Stomach (tissue), 8 donors: ENCODE measurements at regions not wholly inside any gene's neighbourhood (a gene's known extent, or its start where the extent isn't known, plus 50 kb on each side); places are given as distances from the start of the nearest gene placed in this dataset.

ENCODE experiments used
- DNase-seq, 2 donors: peaks; one replicate each; pipeline versions ENCODE4 v3.0.0 to v3.0.0-alpha.2; 2013 to 2019
- H3K27ac ChIP-seq, 5 donors: fragments of 200-600 bp in 4 of 5; sonication (generic) in 4 of 5; one replicate each; pipeline ENCODE4 v1.5.1; 2013 to 2019; ENCODE audit warnings: mild to moderate bottlenecking in 1 of 5, moderate library complexity in 1 of 5
- H3K27me3 ChIP-seq, 3 donors: fragments of 200-600 bp; sonication (generic); one replicate each; pipeline ENCODE4 v1.5.1; 2017 to 2019; ENCODE audit warnings: mixed run types in 1 of 3
- H3K36me3 ChIP-seq, 4 donors: fragments of 200-600 bp; sonication (generic); 1 replicate in 3 of 4; 2 replicates in 1 of 4; pipeline ENCODE4 v1.5.1; 2016 to 2019
- H3K4me1 ChIP-seq, 4 donors: fragments of 200-600 bp; sonication (generic); one replicate each; pipeline ENCODE4 v1.5.1; 2016 to 2019
- H3K4me3 ChIP-seq, 4 donors: fragments of 200-600 bp; sonication (generic) in 3 of 4; one replicate each; pipeline ENCODE4 v1.5.1; 2016 to 2019; ENCODE audit warnings: mild to moderate bottlenecking in 1 of 4
- H3K9me3 ChIP-seq, 4 donors: fragments of 200-600 bp; sonication (generic); one replicate each; pipeline ENCODE4 v1.5.1; 2016 to 2019
- EP300 ChIP-seq: sonication (generic); formaldehyde crosslinking; IDR thresholded peaks from one replicate; pipeline ENCODE4 v1.6.1; 2017; ENCODE audit warnings: antibody characterized with exemption
- POLR2A ChIP-seq, 4 donors: fragments of 450-650 bp; IDR thresholded peaks; one replicate each; pipeline ENCODE4 v1.6.1; 2016; ENCODE audit warnings: antibody characterized with exemption in 4 of 4, control low read depth in 2 of 4, mild to moderate bottlenecking in 1 of 4, moderate library complexity in 1 of 4
- POLR2AphosphoS5 ChIP-seq, 3 donors: sonication (generic); formaldehyde crosslinking; IDR thresholded peaks; one replicate each; pipeline ENCODE4 v1.6.1; 2016; ENCODE audit warnings: antibody characterized with exemption in 3 of 3
- WGBS, 5 donors: extraction: QIAGEN DNeasy Blood & Tissue Kit in 3 of 5; methylation state at CpG; one replicate each; pipeline versions ENCODE4 v1.1.5 to v1.1.7; 2013 to 2018; 5-methylcytosine and 5-hydroxymethylcytosine counted together
- intact Hi-C: fragments of 100-400 bp; cut with DNase I; formaldehyde crosslinking; loops from one replicate; pipeline ENCODE4 v1.15.1; 2023; ENCODE audit warnings: low total_unique reads
- TF ChIP-seq, protein P1 (sequence below), 7 experiments: fragments of 450-650 bp in 4 of 7; fragments of 200-600 bp in 3 of 7; sonication (generic) in 3 of 7; IDR thresholded peaks; one replicate each; pipeline ENCODE4 v1.5.1; 2016 to 2019; ENCODE audit warnings: antibody characterized with exemption in 7 of 7, control low read depth in 2 of 7, mild to moderate bottlenecking in 1 of 7
- donor health status: healthy with polysubstance abuse.
- donor health status: Bipolar disorder and iron deficiency.
- donor health status: healthy.

DNA sequence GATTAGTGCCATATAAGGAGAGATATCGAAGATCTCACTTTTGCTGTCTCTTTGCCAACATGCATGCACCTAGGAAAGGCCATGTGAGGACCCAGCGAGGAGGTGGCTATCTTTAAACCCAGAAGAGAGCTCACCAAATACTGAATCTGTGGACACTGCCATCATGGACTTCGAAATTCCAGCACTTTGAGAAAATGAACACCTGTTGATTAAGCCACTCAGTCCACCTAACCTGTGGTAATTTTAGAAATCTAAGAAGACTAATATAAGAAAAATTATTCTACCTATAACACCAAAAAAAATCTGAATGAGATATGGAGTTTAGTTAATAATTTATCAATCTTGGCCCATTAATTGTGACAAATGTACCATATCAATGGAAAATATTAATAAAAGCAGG, 193.6 kb upstream of the CARD18 start:
- peaks cover 0 to 10% (median 2%) of the 10 kb centered on the region in 4 donors for H3K9me3 ChIP-seq
- no peak overlapping the region for H3K4me3 ChIP-seq
- intact Hi-C loops, result no loop called here
- no peaks in the 10 kb centered on the region for H3K4me1 ChIP-seq
- WGBS, 5 donors, result 77 to 89% (median 82%) methylated on average over 3 of the region's 3 CpGs
- no peaks in the 10 kb centered on the region for H3K36me3 ChIP-seq
- no peaks in the 10 kb centered on the region for H3K27me3 ChIP-seq
- H3K27ac ChIP-seq, result no peak overlapping the region
- no peak for DNase-seq
- TF ChIP-seq POLR2AphosphoS5 (IDR thresholded peaks at IDR 0.05) (no peak), EP300 (no peak), POLR2A (IDR thresholded peaks at IDR 0.05) (no peak)
- TF ChIP-seq, protein P1, sequence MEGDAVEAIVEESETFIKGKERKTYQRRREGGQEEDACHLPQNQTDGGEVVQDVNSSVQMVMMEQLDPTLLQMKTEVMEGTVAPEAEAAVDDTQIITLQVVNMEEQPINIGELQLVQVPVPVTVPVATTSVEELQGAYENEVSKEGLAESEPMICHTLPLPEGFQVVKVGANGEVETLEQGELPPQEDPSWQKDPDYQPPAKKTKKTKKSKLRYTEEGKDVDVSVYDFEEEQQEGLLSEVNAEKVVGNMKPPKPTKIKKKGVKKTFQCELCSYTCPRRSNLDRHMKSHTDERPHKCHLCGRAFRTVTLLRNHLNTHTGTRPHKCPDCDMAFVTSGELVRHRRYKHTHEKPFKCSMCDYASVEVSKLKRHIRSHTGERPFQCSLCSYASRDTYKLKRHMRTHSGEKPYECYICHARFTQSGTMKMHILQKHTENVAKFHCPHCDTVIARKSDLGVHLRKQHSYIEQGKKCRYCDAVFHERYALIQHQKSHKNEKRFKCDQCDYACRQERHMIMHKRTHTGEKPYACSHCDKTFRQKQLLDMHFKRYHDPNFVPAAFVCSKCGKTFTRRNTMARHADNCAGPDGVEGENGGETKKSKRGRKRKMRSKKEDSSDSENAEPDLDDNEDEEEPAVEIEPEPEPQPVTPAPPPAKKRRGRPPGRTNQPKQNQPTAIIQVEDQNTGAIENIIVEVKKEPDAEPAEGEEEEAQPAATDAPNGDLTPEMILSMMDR (IDR thresholded peaks at IDR 0.05), result no peak

DNA sequence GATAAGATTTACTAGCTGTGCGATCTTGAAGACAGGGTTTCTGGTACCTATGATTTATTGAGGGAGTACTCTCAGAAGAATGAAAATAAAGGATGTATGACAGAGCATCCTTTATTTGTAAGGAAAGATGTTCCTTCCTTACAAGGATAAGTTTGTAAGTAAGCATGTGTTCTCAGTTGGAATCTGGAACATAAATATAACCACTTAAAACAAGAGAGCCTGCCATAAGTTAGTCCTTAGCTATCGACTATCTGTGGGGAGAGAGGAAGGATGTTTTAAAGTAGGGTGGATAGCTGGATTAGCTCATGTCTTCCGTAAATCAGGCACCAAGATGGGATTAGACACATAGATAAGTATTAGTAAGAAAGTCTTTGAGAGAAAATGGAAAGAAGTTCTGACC, 192.6 kb upstream of the CARD18 start:
- Histone ChIP-seq H3K4me1 (no peaks in the 10 kb centered on the region), H3K36me3 (no peaks in the 10 kb centered on the region), H3K27ac (no peak overlapping the region), H3K27me3 (no peaks in the 10 kb centered on the region), H3K9me3 (peaks cover 0 to 5% (median 2%) of the 10 kb centered on the region in 4 donors), H3K4me3 (no peak overlapping the region)
- no peak for DNase-seq
- TF ChIP-seq POLR2A (IDR thresholded peaks at IDR 0.05) (no peak), POLR2AphosphoS5 (IDR thresholded peaks at IDR 0.05) (no peak), EP300 (no peak)
- WGBS, 5 donors, result 74 to 84% (median 79%) methylated on average over 3 of the region's 3 CpGs
- intact Hi-C loops, result no loop called here

DNA sequence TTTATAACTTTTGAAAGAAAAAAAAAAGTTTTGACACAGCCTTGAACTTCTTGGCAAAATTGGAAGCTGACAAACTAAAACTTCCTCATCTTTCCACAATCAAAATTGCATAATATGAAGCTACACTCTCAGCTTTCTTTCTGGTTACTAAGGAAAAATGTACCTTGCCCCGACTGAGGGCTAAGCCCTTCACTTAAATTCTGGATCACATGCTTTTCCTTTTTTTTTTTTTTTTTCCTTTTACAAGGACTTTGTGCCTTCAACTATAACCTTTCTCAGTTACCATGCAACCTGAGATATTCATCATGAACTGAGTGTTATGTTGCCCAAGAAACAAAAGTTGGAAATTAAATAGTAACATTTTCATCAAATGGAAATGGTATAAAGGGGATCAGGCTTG, 188.5 kb upstream of the CARD18 start:
- H3K27me3 ChIP-seq, result no peaks in the 10 kb centered on the region
- no peak overlapping the region for H3K27ac ChIP-seq
- no peaks in the 10 kb centered on the region for H3K4me1 ChIP-seq
- no peak overlapping the region for H3K4me3 ChIP-seq
- H3K9me3 ChIP-seq, result no peaks in the 10 kb centered on the region
- H3K36me3 ChIP-seq, result no peaks in the 10 kb centered on the region
- intact Hi-C loops, result no loop called here
- WGBS, 5 donors, result 55 to 68% (median 64%) methylated on average over 1 of the region's 1 CpG
- TF ChIP-seq, protein P1 (IDR thresholded peaks at IDR 0.05), result no peak
- TF ChIP-seq EP300 (no peak), POLR2AphosphoS5 (IDR thresholded peaks at IDR 0.05) (no peak), POLR2A (IDR thresholded peaks at IDR 0.05) (no peak)
- DNase-seq, result no peak

DNA sequence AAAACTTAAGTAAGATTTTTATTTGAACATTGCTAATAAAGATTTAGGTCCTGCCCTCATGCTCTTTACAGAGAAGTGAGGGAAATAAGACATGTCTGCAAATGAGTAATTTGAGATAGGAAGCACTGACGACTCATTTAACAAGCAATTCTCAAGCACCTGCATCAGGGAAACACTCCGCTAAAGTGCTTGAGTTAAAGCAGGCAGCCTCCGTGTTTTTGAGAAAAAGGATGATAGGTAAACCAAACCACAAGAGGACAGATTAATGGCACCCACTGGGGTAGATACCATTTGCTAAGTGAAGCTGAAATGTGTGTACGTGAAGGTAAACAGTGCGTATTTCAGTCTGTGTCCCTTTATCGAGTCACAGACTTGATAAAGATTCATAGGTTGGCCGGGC, 184.6 kb upstream of the CARD18 start:
- Histone ChIP-seq H3K9me3 (no peaks in the 10 kb centered on the region), H3K27ac (no peak overlapping the region), H3K36me3 (no peaks in the 10 kb centered on the region), H3K27me3 (no peaks in the 10 kb centered on the region), H3K4me3 (no peak overlapping the region), H3K4me1 (no peaks in the 10 kb centered on the region)
- TF ChIP-seq EP300 (no peak), POLR2AphosphoS5 (IDR thresholded peaks at IDR 0.05) (no peak), POLR2A (IDR thresholded peaks at IDR 0.05) (no peak)
- TF ChIP-seq, protein P1 (IDR thresholded peaks at IDR 0.05), result no peak
- intact Hi-C loops, result no loop called here
- WGBS, 5 donors, result 62 to 78% (median 73%) methylated on average over 7 of the region's 7 CpGs
- DNase-seq, result peak in 1 of 2 donors; percentile 20

DNA sequence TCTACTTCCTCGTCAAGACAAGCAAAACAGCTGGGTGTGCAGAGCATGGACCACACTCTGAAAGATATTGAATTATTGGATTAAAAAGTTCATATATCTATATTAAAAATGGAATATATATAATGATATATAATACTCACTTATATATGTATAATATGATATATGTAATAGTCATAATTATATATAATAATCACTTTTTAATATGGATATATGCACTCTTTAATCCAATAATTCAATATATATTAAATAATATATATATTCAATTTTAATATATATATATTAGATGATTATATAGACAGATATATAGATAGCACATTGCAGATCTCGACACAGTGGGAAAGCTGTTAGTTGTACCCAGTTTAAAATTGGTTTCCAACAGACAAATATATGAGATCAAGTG, 182.1 kb upstream of the CARD18 start:
- Histone ChIP-seq H3K4me1 (no peaks in the 10 kb centered on the region), H3K27me3 (no peaks in the 10 kb centered on the region), H3K4me3 (no peak overlapping the region), H3K36me3 (no peaks in the 10 kb centered on the region), H3K27ac (no peak overlapping the region), H3K9me3 (no peaks in the 10 kb centered on the region)
- TF ChIP-seq POLR2A (IDR thresholded peaks at IDR 0.05) (no peak), EP300 (no peak), POLR2AphosphoS5 (IDR thresholded peaks at IDR 0.05) (no peak)
- TF ChIP-seq, protein P1 (IDR thresholded peaks at IDR 0.05), result no peak
- intact Hi-C loops, result no loop called here
- 67 to 81% (median 77%) methylated on average over 2 of the region's 2 CpGs for WGBS, 5 donors
- no peak for DNase-seq
